Astrocyte of the spinal cord (primary cell): ENCODE measurements at regions not wholly inside any gene's neighbourhood (a gene's known extent, or its start where the extent isn't known, plus 50 kb on each side); places are given as distances from the start of the nearest gene placed in this dataset.
A peak's percentile ranks its signal among the peaks of the same experiment; 100 is the strongest.

ENCODE experiments used
- DNase-seq: peaks from one replicate; pipeline ENCODE4 v3.0.0; 2011; ENCODE audit warnings: low read depth, low spot score
- H3K4me3 ChIP-seq: 2 replicates; pipeline ENCODE4 v1.5.1; 2011; ENCODE audit warnings: low read depth, mild to moderate bottlenecking, low read length, moderate library complexity
- in situ Hi-C: cut with HindIII; loops from 2 replicates; pipeline ENCODE4 v1.10.0; 2017; ENCODE audit warnings: low sequenced_read_pairs
- TF ChIP-seq, protein P1 (sequence below): IDR thresholded peaks from 2 replicates; pipeline ENCODE4 v1.5.1; 2012; ENCODE audit warnings: low read depth, mild to moderate bottlenecking, low read length, inconsistent platforms

DNA sequence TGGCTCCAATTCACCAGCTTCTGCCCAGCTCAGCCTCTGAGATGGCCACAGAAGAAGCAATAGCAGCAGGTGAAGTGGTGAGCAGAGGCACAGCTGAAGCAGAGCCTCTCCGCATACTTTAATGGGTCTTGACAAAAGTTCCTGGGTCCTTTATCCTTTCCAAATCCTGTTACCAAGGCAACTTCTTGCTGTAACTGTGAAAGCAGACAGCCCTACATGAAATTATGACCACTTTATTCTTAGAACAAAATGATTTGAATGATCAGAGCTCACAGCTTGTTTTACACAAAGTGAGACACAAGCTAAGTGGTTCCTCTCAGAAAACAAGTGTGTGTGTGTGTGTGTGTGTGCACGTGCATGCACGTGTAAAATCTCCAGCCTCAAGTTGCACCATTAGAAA is 245.6 kb downstream of the HTR7 start:
- no peak for DNase-seq
- TF ChIP-seq, protein P1, sequence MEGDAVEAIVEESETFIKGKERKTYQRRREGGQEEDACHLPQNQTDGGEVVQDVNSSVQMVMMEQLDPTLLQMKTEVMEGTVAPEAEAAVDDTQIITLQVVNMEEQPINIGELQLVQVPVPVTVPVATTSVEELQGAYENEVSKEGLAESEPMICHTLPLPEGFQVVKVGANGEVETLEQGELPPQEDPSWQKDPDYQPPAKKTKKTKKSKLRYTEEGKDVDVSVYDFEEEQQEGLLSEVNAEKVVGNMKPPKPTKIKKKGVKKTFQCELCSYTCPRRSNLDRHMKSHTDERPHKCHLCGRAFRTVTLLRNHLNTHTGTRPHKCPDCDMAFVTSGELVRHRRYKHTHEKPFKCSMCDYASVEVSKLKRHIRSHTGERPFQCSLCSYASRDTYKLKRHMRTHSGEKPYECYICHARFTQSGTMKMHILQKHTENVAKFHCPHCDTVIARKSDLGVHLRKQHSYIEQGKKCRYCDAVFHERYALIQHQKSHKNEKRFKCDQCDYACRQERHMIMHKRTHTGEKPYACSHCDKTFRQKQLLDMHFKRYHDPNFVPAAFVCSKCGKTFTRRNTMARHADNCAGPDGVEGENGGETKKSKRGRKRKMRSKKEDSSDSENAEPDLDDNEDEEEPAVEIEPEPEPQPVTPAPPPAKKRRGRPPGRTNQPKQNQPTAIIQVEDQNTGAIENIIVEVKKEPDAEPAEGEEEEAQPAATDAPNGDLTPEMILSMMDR: no peak
- H3K4me3 ChIP-seq: no peak overlapping the region
- in situ Hi-C loops: no loop called here

DNA sequence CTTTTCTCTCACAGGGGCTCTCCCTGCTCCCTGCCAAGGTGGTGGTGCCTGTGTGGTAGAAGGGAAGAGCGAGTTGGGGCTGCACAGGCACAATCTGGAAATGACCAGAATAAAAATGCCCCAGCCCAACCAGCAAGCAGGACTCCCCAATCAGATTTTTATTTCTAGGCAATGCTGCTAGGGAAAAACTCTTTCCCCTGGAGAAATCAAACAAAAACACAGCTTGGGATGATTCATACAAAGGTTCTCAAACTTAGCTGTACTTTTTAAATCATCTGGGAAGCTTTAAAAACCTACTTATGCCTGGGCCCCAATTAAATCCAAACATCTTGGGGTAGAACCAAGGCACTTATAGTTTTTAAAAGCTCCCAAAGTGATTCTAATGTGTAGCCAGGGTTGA is 243.2 kb downstream of the HTR7 start:
- in situ Hi-C loops: no loop called here

GRCh38 chr10:90621577-90621976 is 236.3 kb downstream of the HTR7 start:
- DNase-seq: peak; percentile 14

More for the DNA sequence above, 243.2 kb downstream of the HTR7 start:
- no peak overlapping the region for H3K4me3 ChIP-seq
- no peak for DNase-seq
- TF ChIP-seq, protein P1: no peak

DNA sequence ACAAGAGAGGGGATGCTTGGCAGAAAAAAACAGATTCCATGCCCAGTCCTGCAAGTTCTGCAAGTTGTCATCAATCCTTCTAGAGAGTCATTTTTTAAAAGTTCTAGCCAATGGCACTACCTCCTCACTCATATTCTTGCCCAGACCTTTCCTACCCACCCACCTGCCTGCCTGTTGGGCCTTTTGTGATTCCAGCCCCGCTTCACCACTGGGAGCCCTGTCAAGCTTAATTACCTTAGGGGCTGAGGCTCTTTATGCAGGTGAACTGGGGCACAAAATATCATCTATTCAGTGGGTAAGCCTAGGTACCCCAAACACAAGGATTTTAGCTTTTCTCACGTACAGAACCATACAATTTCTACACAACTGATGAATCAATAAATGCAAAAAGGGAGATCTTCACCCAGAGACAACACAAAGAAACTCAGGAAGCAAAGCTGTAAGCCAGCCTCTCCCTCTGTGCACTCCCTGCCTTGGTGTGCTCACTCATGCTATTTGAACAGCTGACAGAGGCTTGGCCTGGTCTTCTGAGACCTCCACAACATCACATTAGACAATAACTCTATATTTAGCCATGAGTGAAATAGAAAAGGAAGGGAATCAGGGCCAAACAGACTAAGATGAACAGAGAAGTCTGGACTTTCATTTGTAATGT is 222.6 kb downstream of the HTR7 start:
- H3K4me3 ChIP-seq: no peak overlapping the region
- no peak for DNase-seq
- TF ChIP-seq, protein P1: no peak
- in situ Hi-C loops: no loop called here

More at GRCh38 chr10:90621577-90621976, 236.3 kb downstream of the HTR7 start:
- no peak overlapping the region for H3K4me3 ChIP-seq
- TF ChIP-seq, protein P1: no peak
- in situ Hi-C loops: no loop called here

DNA sequence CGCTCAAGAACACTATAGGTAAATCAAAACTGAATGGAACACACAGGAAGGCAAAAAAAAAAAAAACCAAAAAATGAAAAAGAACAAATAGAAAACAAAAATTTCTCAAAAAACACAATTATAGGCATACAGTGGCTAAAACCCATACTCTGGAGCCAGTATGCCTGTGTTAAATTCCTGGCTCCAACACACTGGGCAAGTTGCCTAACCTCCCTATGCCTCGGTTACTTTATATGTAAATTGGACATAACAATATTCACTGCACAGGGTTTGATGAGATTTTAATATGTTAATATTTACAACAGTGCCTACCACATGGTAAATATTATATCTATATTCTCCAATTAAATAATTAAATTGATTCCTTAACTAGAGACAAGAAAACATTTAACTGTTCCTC is 217.1 kb downstream of the HTR7 start:
- H3K4me3 ChIP-seq: no peak overlapping the region
- in situ Hi-C loops: no loop called here
- TF ChIP-seq, protein P1: no peak
- no peak for DNase-seq

DNA sequence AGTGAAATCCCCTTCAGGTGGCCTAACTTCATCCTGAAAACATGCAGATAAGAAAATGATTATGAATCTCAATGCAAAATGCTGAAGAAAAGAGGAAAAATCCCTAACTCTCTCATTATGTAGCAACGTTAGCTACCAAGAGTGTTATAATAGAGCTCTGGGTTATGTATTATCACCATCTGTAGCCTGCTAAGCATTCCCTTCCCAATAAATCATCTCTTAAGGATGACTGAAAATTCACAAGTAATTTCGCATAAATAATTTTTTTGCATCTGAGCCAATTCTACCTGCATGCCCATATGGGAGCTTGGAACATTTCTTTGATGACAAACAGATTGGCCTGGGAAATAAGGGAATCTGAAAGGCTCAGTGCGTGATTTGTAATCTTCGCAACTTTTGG is 216.1 kb downstream of the HTR7 start:
- in situ Hi-C loops: no loop called here
- TF ChIP-seq, protein P1: no peak
- DNase-seq: no peak
- H3K4me3 ChIP-seq: no peak overlapping the region
